Heart right ventricle (tissue), 16 donors: ENCODE measurements at regions not wholly inside any gene's neighbourhood (a gene's known extent, or its start where the extent isn't known, plus 50 kb on each side); places are given as distances from the start of the nearest gene placed in this dataset.

Experiments used
- ATAC-seq, 8 donors: fragments of 200-7000 bp; cut with Tn5 transposase; one replicate each; pipeline ENCODE4 v1.9.1; 2020; ENCODE audit warnings: mild to moderate bottlenecking in 8 of 8, moderate library complexity in 8 of 8, moderate number of reproducible peaks in 1 of 8
- DNase-seq, 2 donors: peaks; one replicate each; pipeline ENCODE4 v3.0.0-alpha.2; 2020
- H3K27ac ChIP-seq, 10 donors: fragments of 200-600 bp; sonication (generic) in 2 of 10; one replicate each; pipeline versions ENCODE4 v1.5.0 to v1.8.0; 2020 to 2022; ENCODE audit warnings: mild to moderate bottlenecking in 3 of 10
- H3K27me3 ChIP-seq, 7 donors: fragments of 200-600 bp; one replicate each; pipeline ENCODE4 v1.8.0; 2021 to 2022; ENCODE audit warnings: mild to moderate bottlenecking in 2 of 7
- H3K36me3 ChIP-seq, 9 donors: fragments of 200-600 bp; sonication (generic) in 1 of 9; one replicate each; pipeline versions ENCODE4 v1.5.0 to v1.8.0; 2020 to 2022; ENCODE audit warnings: mild to moderate bottlenecking in 2 of 9
- H3K4me1 ChIP-seq, 9 donors: fragments of 200-600 bp; sonication (generic) in 1 of 9; one replicate each; pipeline versions ENCODE4 v1.5.0 to v1.8.0; 2020 to 2022; ENCODE audit warnings: mild to moderate bottlenecking in 4 of 9
- H3K4me3 ChIP-seq, 10 donors: fragments of 200-600 bp; sonication (generic) in 2 of 10; one replicate each; pipeline versions ENCODE4 v1.5.0 to v1.8.0; 2020 to 2022; ENCODE audit warnings: mild to moderate bottlenecking in 7 of 10, moderate library complexity in 2 of 10
- H3K9me3 ChIP-seq, 11 donors: fragments of 200-600 bp in 10 of 11; sonication (generic) in 2 of 11; one replicate each; pipeline versions ENCODE4 v1.5.0 to v1.8.0; 2013 to 2022; ENCODE audit warnings: mild to moderate bottlenecking in 2 of 11, control low read depth in 1 of 11, moderate library complexity in 1 of 11
- WGBS, 2 donors: extraction: QIAGEN DNeasy Blood & Tissue Kit; methylation state at CpG; one replicate each; pipeline ENCODE4 v1.1.7; 2013; ENCODE audit warnings: inconsistent platforms in 1 of 2; 5-methylcytosine and 5-hydroxymethylcytosine counted together
- intact Hi-C, 10 donors: fragments of 100-400 bp; cut with DNase I; formaldehyde crosslinking; loops; one replicate each; pipeline versions ENCODE4 v1.11.1 to v1.14.2; 2022
- TF ChIP-seq, protein P1 (sequence below), 9 donors: fragments of 200-600 bp; sonication (generic) in 2 of 9; IDR thresholded peaks; one replicate each; pipeline versions ENCODE4 v1.5.0 to v1.8.0; 2021 to 2022; ENCODE audit warnings: antibody characterized with exemption in 9 of 9, mild to moderate bottlenecking in 5 of 9, moderate library complexity in 1 of 9
- donor health status: Arrhythmogenic right ventricular cardiomyopathy.
- donor health status: ischemic (EF 13 %, LVEDD 7.1; RV severe dilation, severe dysfunction).
- donor health status: healthy with polysubstance abuse.
- donor health status: DM: no; HTN: yes; CAD: no.
- donor health status: DM: no; HTN: no; CAD: no.
- donor health status: ischemic (EF 25% LVEDD 6.9; RV normal size, moderate dysfunction).
- donor health status: ischemic (EF 25% LVEDD 5.7; RV mildly dilated, moderate dysfunction).
- donor health status: healthy.
- donor health status: DM: yes; HTN: yes; CAD: no.
- donor health status: Ischemic cardiomyopathy.
- donor health status: ischemic (EF 35%, LVEDD 5.7; RV mildly dilated, moderate dysfunction).
- donor health status: nonischemic (EF 11% LVEDD 7.7; RV severe dilation, severe dysfunction).
- donor health status: DM: yes; HTN: yes; CAD: no.
- donor health status: PGD.
- donor health status: ischemic (EF 29% LVEDD 5.4; RV normal size, mild dysfunction).
- donor health status: nonischemic (EF 23%, LVEDD 6.1; RV moderate dilation, normal function).

DNA sequence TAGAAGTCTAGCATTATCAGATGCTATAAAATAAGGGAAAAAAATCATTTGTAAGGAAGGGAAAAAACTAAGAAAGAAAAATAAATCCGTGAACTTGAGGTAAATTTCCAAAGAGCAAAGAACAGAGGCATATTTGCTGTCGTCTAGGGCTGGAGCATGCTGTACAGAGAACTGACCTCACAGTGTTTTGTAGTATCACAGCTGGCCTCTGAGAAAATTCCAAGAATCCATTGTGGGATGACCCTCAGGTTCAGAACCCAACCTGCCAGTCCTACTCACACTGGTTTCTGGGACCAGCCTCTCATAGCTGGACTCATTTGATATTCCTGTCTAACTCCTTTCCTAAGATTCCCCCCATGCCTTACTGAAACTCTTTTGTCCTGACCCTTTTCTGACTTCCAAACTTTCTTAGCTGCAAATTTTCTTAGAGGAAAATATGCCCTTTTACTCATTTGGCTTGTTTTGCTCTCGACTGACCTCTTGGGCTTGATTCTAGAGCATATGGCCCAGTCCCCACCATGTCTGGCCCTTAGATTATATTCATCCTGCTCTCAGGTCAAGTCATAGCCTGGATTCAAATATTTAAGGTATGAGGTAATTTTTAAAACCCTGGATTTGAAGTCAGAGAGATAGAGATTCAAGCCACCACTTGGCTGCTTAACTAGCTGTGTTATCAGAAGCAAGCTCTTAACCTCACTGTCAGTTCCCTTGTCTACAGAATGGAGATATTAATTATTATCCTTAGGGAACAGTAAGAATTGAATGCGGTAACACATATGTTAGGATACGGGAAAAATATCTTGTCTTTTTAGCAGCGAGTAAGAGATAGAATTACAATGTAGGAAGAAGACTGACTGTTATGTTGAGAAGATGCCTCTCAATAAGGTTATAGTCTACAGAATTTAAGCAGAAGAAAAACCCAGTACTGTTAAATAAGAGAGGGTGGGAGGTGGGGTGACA is 89.7 kb upstream of the KCNA4 start:
- Histone ChIP-seq H3K27me3 (no peaks in the 10 kb centered on the region), H3K4me3 (no peak overlapping the region), H3K9me3 (peaks cover 0 to 13% (median 2%) of the 10 kb centered on the region in 11 donors), H3K27ac (no peak overlapping the region), H3K4me1 (peaks cover 0 to 4% (median 0%) of the 10 kb centered on the region in 9 donors), H3K36me3 (no peaks in the 10 kb centered on the region)
- TF ChIP-seq, protein P1, sequence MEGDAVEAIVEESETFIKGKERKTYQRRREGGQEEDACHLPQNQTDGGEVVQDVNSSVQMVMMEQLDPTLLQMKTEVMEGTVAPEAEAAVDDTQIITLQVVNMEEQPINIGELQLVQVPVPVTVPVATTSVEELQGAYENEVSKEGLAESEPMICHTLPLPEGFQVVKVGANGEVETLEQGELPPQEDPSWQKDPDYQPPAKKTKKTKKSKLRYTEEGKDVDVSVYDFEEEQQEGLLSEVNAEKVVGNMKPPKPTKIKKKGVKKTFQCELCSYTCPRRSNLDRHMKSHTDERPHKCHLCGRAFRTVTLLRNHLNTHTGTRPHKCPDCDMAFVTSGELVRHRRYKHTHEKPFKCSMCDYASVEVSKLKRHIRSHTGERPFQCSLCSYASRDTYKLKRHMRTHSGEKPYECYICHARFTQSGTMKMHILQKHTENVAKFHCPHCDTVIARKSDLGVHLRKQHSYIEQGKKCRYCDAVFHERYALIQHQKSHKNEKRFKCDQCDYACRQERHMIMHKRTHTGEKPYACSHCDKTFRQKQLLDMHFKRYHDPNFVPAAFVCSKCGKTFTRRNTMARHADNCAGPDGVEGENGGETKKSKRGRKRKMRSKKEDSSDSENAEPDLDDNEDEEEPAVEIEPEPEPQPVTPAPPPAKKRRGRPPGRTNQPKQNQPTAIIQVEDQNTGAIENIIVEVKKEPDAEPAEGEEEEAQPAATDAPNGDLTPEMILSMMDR (IDR thresholded peaks at IDR 0.05), result no peak
- intact Hi-C loops, result no loop called here
- 47 to 55% methylated on average over 6 of the region's 6 CpGs for WGBS, 2 donors
- no peak for DNase-seq
- no peak for ATAC-seq

DNA sequence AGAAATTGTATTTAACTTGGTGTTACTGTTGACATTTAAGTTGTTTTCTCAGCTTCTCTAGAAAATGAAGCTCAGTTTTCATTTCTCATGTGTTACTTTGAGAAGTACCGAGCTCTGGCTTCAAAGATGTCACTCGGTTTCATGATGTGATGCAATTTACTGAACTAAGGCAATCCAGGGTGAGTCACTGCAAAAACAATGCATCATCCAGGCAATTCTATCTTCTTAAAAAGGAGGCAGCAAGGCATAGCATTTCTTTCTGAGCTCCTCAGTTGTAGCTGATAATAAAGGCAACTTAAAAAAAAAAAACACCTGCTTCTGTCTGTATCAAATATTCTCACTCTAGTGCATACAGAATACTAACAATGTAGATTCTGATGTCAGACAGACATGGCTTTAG is 91.1 kb upstream of the KCNA4 start:
- TF ChIP-seq, protein P1 (IDR thresholded peaks at IDR 0.05), result no peak
- no peaks in the 10 kb centered on the region for H3K36me3 ChIP-seq
- no peaks in the 10 kb centered on the region for H3K27me3 ChIP-seq
- DNase-seq (no peak), ATAC-seq (peak in 1 of 8 donors; percentile 70)
- 61 to 71% methylated on average over 2 of the region's 2 CpGs for WGBS, 2 donors
- intact Hi-C loops, result no loop called here
- H3K4me3 ChIP-seq, result no peak overlapping the region
- H3K9me3 ChIP-seq, result peaks cover 0 to 7% (median 0%) of the 10 kb centered on the region in 11 donors
- H3K27ac ChIP-seq, result no peak overlapping the region
- H3K4me1 ChIP-seq, result peaks cover 0 to 4% (median 0%) of the 10 kb centered on the region in 9 donors

DNA sequence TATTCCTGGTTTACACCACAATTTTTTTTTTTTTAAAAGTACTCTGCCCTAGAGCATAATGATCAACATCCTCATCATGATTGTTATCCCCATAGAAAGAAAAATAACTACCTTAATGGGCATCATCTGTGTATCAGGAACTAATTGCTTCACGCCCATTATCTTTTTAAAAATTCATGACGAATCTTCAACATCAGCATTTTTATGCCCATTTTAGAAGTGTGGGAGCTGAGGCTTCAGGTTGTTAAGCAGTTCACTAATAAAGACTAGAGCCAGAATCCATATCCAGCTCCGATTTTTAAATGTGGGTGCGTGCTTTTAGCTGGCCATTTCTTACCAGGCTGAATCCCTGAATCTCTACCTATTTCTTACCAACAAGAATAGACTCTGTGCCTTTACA is 92.9 kb upstream of the KCNA4 start:
- ATAC-seq (no peak), DNase-seq (no peak)
- 89 to 93% methylated on average over 4 of the region's 4 CpGs for WGBS, 2 donors
- peaks cover 0 to 4% (median 0%) of the 10 kb centered on the region in 9 donors for H3K4me1 ChIP-seq
- no peak overlapping the region for H3K4me3 ChIP-seq
- H3K36me3 ChIP-seq, result no peaks in the 10 kb centered on the region
- intact Hi-C loops, result no loop called here
- TF ChIP-seq, protein P1 (IDR thresholded peaks at IDR 0.05), result no peak
- H3K27ac ChIP-seq, result no peak overlapping the region
- no peaks in the 10 kb centered on the region for H3K9me3 ChIP-seq
- no peaks in the 10 kb centered on the region for H3K27me3 ChIP-seq

DNA sequence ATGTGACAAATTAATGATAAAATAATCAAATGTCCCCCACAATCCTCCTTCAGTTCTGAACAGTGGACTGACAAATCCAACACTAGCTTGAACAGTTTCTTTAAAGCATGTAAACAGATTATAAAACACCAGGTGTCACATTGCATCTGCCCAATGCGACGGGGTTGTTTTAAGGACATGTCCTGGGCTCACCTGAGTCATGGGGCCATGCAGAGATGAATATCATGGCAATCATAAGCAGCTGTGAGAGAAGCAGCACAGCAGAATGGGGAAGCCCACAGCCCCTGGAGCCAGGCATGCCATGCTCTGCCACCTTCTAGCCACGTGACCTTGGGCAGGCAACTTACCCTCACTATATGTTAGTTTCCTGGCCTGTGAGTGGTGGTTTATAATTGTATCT is 93.9 kb upstream of the KCNA4 start:
- WGBS, 2 donors, result 76 to 82% methylated on average over 3 of the region's 3 CpGs
- DNase-seq, result no peak
- no peak overlapping the region for H3K27ac ChIP-seq
- H3K9me3 ChIP-seq, result no peaks in the 10 kb centered on the region
- no peak overlapping the region for H3K4me3 ChIP-seq
- H3K36me3 ChIP-seq, result no peaks in the 10 kb centered on the region
- no peak for ATAC-seq
- H3K27me3 ChIP-seq, result no peaks in the 10 kb centered on the region
- intact Hi-C loops, result no loop called here
- TF ChIP-seq, protein P1 (IDR thresholded peaks at IDR 0.05), result no peak
- peaks cover 0 to 4% (median 0%) of the 10 kb centered on the region in 9 donors for H3K4me1 ChIP-seq
